ENCODE measurements at regions not wholly inside any gene's neighbourhood (a gene's known extent, or its start where the extent isn't known, plus 50 kb on each side); places are given as distances from the start of the nearest gene placed in this dataset.
A peak's percentile ranks its signal among the peaks of the same experiment; 100 is the strongest.

- no peak for DNase-seq (ENCODE audit: extremely low spot score)
- ChIA-PET POLR2A (no interaction called here), CTCF (no interaction called here)
- TF ChIP-seq FOXK2 (IDR thresholded peaks at IDR 0.05) (no peak), LEF1 (IDR thresholded peaks at IDR 0.05; ENCODE audit: borderline replicate concordance) (no peak), NFRKB (IDR thresholded peaks at IDR 0.05) (no peak), BHLHE40 (IDR thresholded peaks at IDR 0.05; ENCODE audit: borderline replicate concordance) (no peak), SUZ12 (IDR thresholded peaks at IDR 0.05) (no peak), L3MBTL2 (conservative IDR thresholded peaks at IDR 0.05) (no peak)
Observed at GRCh38 chr20:56968376-56969048, 297.9 kb downstream of the BMP7 start.

DNA sequence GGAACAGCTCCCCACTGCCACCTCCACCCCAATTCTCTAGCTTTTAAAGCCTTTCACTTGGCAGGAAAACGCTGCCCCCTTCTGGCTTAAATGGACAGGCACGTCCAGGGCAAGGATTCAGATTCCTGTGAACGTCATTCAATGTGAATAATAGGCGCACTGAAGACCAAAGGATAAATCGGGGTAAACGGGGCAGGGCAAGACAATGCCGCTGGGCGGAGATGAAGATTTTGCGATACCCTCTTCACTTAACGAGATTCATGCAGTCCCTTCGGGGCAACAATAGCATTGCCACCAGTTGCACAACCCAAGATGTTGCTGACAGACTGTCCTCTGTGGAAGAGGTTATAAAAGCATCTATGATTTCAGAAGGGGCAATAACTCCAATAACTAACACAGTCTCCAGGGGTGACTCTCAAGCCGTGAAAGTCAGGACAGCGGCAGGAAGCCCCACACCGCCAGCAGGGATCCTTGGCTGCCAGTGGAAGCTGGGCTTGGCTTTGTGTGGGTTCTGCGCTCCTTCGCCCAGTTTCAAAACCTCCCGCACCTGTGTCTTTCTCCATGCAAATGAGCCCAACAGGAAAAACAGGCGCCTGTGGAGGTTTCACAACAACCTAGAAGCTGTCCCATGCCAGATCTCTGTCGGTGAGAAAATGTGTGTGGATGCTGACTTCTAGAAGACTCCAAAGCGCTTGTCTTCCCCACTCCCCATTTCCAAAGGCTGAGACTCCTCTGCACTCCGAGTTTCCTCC, 291.8 kb downstream of the BMP7 start:
- peak; percentile 60 for DNase-seq (ENCODE audit: extremely low spot score)

DNA sequence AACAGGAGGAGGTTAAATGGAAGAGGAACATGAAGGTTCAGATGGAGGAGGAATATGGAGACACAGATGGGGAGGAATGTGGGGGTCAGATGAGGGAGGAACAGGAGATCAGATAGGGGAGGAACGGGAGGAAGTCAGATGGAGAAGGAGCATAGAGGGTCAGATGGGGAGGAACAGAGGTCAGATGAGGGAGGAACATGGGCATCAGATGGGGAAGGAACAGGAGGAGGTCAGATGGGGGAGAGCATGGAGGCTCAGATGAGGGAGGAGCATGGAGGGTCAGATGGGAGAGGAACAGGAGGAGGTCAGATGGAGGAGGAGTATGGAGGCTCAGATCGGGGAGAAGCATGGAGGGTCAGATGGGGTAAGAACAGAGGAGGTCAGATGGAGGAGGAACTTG, 290.6 kb downstream of the BMP7 start:
- CTCF ChIA-PET, result interaction anchor here (0.6 kb wide), 1 partner anchor 17 kb away, joined by 4 read pairs; no protein-coding TSS in a partner anchor
- POLR2A ChIA-PET, result no interaction called here
- TF ChIP-seq PKNOX1 (IDR thresholded peaks at IDR 0.05) (no peak), ELF4 (IDR thresholded peaks at IDR 0.05) (no peak), L3MBTL2 (conservative IDR thresholded peaks at IDR 0.05) (no peak), FOXK2 (IDR thresholded peaks at IDR 0.05) (no peak), SP1 (IDR thresholded peaks at IDR 0.05) (no peak), CTBP1 (IDR thresholded peaks at IDR 0.05; ENCODE audit: borderline replicate concordance) (no peak), NFRKB (IDR thresholded peaks at IDR 0.05) (no peak), BHLHE40 (IDR thresholded peaks at IDR 0.05; ENCODE audit: borderline replicate concordance) (no peak), HDGF (IDR thresholded peaks at IDR 0.05; ENCODE audit: borderline replicate concordance) (no peak), FOXM1 (IDR thresholded peaks at IDR 0.05; ENCODE audit: borderline replicate concordance) (no peak), TARDBP (IDR thresholded peaks at IDR 0.05) (no peak), ARNT (IDR thresholded peaks at IDR 0.05) (no peak)
- DNase-seq (ENCODE audit: extremely low spot score), result no peak

More for the DNA sequence above, 291.8 kb downstream of the BMP7 start:
- CTCF ChIA-PET, result interaction anchor here (0.7 to 2.1 kb wide), 7 partner anchors 10 to 345 kb away, joined by 3 to 12 read pairs (median 3); no protein-coding TSS in a partner anchor
- no peak for TF ChIP-seq LEF1 (IDR thresholded peaks at IDR 0.05; ENCODE audit: borderline replicate concordance)
- peak; percentile 37; the same call in 1 of the 2 replicates for TF ChIP-seq PKNOX1 (IDR thresholded peaks at IDR 0.05)
- POLR2A ChIA-PET, result interaction anchor here (1.5 kb wide), 1 partner anchor 17 kb away, joined by 5 read pairs; no protein-coding TSS in a partner anchor

DNA sequence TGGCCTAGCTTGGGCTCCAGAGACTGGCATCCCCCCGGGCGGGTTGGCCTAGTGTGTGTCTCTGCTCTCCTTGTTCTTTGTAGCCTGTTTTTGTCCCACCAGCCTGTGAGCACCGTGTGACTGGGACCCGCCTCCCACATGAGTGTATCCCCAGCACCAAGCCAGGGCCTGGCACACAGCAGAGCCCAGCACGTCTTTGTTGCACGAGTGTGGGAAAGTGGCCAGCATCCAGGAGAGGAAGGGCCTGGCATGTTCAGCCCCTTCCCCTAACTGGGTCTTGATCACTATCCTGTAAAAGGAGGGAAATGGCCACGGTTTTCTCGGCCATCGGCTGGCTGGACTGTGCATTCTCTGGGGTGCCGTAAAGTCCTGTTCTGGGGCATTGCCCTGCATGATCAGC, 290.1 kb downstream of the BMP7 start:
- no peak for TF ChIP-seq ARNT (IDR thresholded peaks at IDR 0.05)
- TF ChIP-seq L3MBTL2 (conservative IDR thresholded peaks at IDR 0.05), result no peak
- no peak for TF ChIP-seq FOXA1 (IDR thresholded peaks at IDR 0.05)
- no peak for TF ChIP-seq TARDBP (IDR thresholded peaks at IDR 0.05)
- no peak for TF ChIP-seq SP1 (IDR thresholded peaks at IDR 0.05)
- no peak for TF ChIP-seq PKNOX1 (IDR thresholded peaks at IDR 0.05)
- no peak for TF ChIP-seq NFRKB (IDR thresholded peaks at IDR 0.05)
- TF ChIP-seq BHLHE40 (IDR thresholded peaks at IDR 0.05; ENCODE audit: borderline replicate concordance), result no peak
- TF ChIP-seq FOXK2 (IDR thresholded peaks at IDR 0.05), result no peak
- no peak for TF ChIP-seq LEF1 (IDR thresholded peaks at IDR 0.05; ENCODE audit: borderline replicate concordance)
- TF ChIP-seq HDGF (IDR thresholded peaks at IDR 0.05; ENCODE audit: borderline replicate concordance), result no peak
- TF ChIP-seq ZNF384 (IDR thresholded peaks at IDR 0.05), result no peak
- no peak for TF ChIP-seq SUZ12 (IDR thresholded peaks at IDR 0.05)
- TF ChIP-seq FOXM1 (IDR thresholded peaks at IDR 0.05; ENCODE audit: borderline replicate concordance), result no peak
- no peak for TF ChIP-seq ELF4 (IDR thresholded peaks at IDR 0.05)
- TF ChIP-seq CTBP1 (IDR thresholded peaks at IDR 0.05; ENCODE audit: borderline replicate concordance), result no peak
- no peak for DNase-seq (ENCODE audit: extremely low spot score)
- POLR2A ChIA-PET, result no interaction called here
- CTCF ChIA-PET, result interaction anchor here (1.5 kb wide), 1 partner anchor 19 kb away, joined by 4 read pairs; no protein-coding TSS in a partner anchor

- ChIA-PET CTCF (interaction anchor here (1.5 kb wide), 1 partner anchor 9 kb away, joined by 4 read pairs; no protein-coding TSS in a partner anchor), POLR2A (no interaction called here)
- TF ChIP-seq NFRKB (IDR thresholded peaks at IDR 0.05), result no peak
- TF ChIP-seq HDGF (IDR thresholded peaks at IDR 0.05; ENCODE audit: borderline replicate concordance), result no peak
- TF ChIP-seq FOXK2 (IDR thresholded peaks at IDR 0.05), result no peak
- TF ChIP-seq ZNF384 (IDR thresholded peaks at IDR 0.05), result no peak
- no peak for TF ChIP-seq FOXA1 (IDR thresholded peaks at IDR 0.05)
- TF ChIP-seq BHLHE40 (IDR thresholded peaks at IDR 0.05; ENCODE audit: borderline replicate concordance), result no peak
- no peak for TF ChIP-seq PKNOX1 (IDR thresholded peaks at IDR 0.05)
- TF ChIP-seq TARDBP (IDR thresholded peaks at IDR 0.05), result no peak
- no peak for TF ChIP-seq SP1 (IDR thresholded peaks at IDR 0.05)
- no peak for TF ChIP-seq SUZ12 (IDR thresholded peaks at IDR 0.05)
- no peak for TF ChIP-seq FOXM1 (IDR thresholded peaks at IDR 0.05; ENCODE audit: borderline replicate concordance)
- TF ChIP-seq ARNT (IDR thresholded peaks at IDR 0.05), result no peak
- no peak for TF ChIP-seq L3MBTL2 (conservative IDR thresholded peaks at IDR 0.05)
- TF ChIP-seq ELF4 (IDR thresholded peaks at IDR 0.05), result no peak
- TF ChIP-seq CTBP1 (IDR thresholded peaks at IDR 0.05; ENCODE audit: borderline replicate concordance), result no peak
- no peak for DNase-seq (ENCODE audit: extremely low spot score)
Observed at GRCh38 chr20:56978475-56978874, 288.0 kb downstream of the BMP7 start.

Measured in HEK293T (cell line).